Neural cell (in vitro differentiated cells): ENCODE measurements at regions not wholly inside any gene's neighbourhood (a gene's known extent, or its start where the extent isn't known, plus 50 kb on each side); places are given as distances from the start of the nearest gene placed in this dataset.

Source experiments
- EP300 ChIP-seq: fragments of 450-650 bp; conservative IDR thresholded peaks from 2 replicates; pipeline ENCODE4 v1.6.1; 2014; ENCODE audit warnings: antibody characterized with exemption, mild to moderate bottlenecking, moderate library complexity; ENCODE audit not compliant: poor library complexity, severe bottlenecking
- EZH2 ChIP-seq: fragments of 200-600, 300-800 bp; shearing (Covaris generic), sonication (generic); IDR thresholded peaks from 2 replicates; pipeline ENCODE4 v1.6.1; 2014; ENCODE audit warnings: antibody characterized with exemption, low read length, borderline replicate concordance, mild to moderate bottlenecking; ENCODE audit not compliant: insufficient read depth, poor library complexity, severe bottlenecking
- MXI1 ChIP-seq: fragments of 450-650 bp; conservative IDR thresholded peaks from 2 replicates; pipeline ENCODE4 v1.6.1; 2014; ENCODE audit warnings: antibody characterized with exemption, mild to moderate bottlenecking; ENCODE audit not compliant: poor library complexity, severe bottlenecking
- POLR2AphosphoS5 ChIP-seq: IDR thresholded peaks from 2 replicates; pipeline ENCODE4 v1.6.1; 2012
- RAD21 ChIP-seq: fragments of 450-650 bp; conservative IDR thresholded peaks from 2 replicates; pipeline ENCODE4 v1.6.1; 2014; ENCODE audit warnings: antibody characterized with exemption, mild to moderate bottlenecking, moderate library complexity
- TF ChIP-seq, protein P1 (sequence below): fragments of 450-650 bp; IDR thresholded peaks from 2 replicates; pipeline ENCODE4 v1.5.1; 2014; ENCODE audit warnings: antibody characterized with exemption, mild to moderate bottlenecking, moderate library complexity; ENCODE audit not compliant: poor library complexity, severe bottlenecking
- TF ChIP-seq, protein P2 (sequence below): IDR thresholded peaks from 2 replicates; pipeline ENCODE4 v1.6.1; 2012; ENCODE audit warnings: borderline replicate concordance

DNA sequence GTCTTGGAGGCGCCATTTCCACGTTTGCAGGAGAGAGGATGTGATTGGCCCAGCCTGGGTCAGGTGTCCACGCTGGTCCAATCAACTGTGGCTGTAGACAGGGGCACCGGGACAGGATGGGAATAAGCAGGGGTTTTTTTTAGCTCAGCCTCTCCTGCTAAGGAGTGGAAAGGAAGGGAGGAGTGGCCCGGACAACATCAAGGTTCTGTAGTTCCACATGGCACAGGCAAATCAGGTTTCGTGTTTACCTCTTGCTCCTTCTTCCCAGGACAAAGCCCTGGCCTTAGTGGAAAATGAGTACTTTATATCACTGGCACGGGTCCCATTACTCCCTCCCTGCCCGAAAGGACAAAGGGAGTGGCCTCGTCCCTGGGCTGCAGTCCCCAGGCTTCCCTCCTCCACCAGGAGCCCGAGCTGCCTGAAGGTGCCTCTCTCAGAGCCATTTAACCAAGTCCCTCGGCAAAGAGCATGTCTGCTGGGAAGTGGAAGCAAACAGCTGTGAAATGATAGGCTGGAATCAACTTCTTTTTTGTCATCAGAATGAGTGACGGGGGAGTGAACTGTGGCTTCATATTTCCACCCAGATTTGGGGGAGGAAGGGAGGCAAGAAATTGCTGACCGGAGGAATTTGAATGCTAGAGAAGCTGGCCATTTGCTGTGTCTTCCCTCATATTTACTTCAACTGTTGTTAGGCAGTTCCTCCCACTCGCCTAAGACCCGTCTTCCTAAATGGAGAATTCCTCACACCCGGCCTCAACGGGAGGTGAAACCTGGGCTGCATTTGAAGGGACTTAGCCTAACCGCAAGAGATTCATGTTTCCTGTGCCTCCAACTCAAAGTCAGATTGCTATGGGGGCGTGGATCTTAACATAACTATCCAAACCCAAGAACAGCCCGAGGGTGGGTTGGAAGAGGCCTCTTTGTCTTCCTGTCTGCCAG is 84.9 kb upstream of the SLC44A3 start:
- TF ChIP-seq, protein P1, sequence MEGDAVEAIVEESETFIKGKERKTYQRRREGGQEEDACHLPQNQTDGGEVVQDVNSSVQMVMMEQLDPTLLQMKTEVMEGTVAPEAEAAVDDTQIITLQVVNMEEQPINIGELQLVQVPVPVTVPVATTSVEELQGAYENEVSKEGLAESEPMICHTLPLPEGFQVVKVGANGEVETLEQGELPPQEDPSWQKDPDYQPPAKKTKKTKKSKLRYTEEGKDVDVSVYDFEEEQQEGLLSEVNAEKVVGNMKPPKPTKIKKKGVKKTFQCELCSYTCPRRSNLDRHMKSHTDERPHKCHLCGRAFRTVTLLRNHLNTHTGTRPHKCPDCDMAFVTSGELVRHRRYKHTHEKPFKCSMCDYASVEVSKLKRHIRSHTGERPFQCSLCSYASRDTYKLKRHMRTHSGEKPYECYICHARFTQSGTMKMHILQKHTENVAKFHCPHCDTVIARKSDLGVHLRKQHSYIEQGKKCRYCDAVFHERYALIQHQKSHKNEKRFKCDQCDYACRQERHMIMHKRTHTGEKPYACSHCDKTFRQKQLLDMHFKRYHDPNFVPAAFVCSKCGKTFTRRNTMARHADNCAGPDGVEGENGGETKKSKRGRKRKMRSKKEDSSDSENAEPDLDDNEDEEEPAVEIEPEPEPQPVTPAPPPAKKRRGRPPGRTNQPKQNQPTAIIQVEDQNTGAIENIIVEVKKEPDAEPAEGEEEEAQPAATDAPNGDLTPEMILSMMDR = no peak
- TF ChIP-seq EZH2 = no peak
- no peak for TF ChIP-seq EP300
- no peak for TF ChIP-seq MXI1
- TF ChIP-seq RAD21 = no peak
- no peak for TF ChIP-seq POLR2AphosphoS5
- TF ChIP-seq, protein P2, sequence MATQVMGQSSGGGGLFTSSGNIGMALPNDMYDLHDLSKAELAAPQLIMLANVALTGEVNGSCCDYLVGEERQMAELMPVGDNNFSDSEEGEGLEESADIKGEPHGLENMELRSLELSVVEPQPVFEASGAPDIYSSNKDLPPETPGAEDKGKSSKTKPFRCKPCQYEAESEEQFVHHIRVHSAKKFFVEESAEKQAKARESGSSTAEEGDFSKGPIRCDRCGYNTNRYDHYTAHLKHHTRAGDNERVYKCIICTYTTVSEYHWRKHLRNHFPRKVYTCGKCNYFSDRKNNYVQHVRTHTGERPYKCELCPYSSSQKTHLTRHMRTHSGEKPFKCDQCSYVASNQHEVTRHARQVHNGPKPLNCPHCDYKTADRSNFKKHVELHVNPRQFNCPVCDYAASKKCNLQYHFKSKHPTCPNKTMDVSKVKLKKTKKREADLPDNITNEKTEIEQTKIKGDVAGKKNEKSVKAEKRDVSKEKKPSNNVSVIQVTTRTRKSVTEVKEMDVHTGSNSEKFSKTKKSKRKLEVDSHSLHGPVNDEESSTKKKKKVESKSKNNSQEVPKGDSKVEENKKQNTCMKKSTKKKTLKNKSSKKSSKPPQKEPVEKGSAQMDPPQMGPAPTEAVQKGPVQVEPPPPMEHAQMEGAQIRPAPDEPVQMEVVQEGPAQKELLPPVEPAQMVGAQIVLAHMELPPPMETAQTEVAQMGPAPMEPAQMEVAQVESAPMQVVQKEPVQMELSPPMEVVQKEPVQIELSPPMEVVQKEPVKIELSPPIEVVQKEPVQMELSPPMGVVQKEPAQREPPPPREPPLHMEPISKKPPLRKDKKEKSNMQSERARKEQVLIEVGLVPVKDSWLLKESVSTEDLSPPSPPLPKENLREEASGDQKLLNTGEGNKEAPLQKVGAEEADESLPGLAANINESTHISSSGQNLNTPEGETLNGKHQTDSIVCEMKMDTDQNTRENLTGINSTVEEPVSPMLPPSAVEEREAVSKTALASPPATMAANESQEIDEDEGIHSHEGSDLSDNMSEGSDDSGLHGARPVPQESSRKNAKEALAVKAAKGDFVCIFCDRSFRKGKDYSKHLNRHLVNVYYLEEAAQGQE = no peak
